ENCODE measurements at regions not wholly inside any gene's neighbourhood (a gene's known extent, or its start where the extent isn't known, plus 50 kb on each side); places are given as distances from the start of the nearest gene placed in this dataset.

DNA sequence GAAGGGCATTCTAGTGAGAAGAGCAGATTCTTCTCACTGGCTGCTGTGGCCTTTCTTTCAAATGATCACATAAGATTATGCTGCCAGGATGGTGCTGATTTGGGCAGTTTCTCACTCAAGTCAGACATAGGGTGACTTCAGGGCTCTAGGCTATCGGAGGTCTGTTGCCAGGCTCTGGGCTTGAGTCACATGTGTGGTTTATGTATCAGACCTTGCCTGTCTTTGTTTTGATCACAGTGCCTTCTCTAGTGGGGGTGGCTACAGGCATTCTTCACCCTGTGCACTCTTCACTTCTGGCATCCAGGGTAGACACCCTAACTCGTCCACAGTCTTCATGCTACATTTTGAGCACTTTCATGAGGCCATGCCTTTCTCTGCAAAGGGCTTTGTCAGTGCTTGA lies 823.7 kb upstream of the MAN1A1 start:
- TF ChIP-seq, protein P1, sequence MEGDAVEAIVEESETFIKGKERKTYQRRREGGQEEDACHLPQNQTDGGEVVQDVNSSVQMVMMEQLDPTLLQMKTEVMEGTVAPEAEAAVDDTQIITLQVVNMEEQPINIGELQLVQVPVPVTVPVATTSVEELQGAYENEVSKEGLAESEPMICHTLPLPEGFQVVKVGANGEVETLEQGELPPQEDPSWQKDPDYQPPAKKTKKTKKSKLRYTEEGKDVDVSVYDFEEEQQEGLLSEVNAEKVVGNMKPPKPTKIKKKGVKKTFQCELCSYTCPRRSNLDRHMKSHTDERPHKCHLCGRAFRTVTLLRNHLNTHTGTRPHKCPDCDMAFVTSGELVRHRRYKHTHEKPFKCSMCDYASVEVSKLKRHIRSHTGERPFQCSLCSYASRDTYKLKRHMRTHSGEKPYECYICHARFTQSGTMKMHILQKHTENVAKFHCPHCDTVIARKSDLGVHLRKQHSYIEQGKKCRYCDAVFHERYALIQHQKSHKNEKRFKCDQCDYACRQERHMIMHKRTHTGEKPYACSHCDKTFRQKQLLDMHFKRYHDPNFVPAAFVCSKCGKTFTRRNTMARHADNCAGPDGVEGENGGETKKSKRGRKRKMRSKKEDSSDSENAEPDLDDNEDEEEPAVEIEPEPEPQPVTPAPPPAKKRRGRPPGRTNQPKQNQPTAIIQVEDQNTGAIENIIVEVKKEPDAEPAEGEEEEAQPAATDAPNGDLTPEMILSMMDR (IDR thresholded peaks at IDR 0.05; ENCODE audit: low read depth, low read length, missing control alignments) = no peak
- H3K4me3 ChIP-seq (replicated peaks; ENCODE audit: low read depth, low read length) = no peak overlapping the region
- DNase-seq (ENCODE audit: extremely low read depth, low read depth) = no peak

DNA sequence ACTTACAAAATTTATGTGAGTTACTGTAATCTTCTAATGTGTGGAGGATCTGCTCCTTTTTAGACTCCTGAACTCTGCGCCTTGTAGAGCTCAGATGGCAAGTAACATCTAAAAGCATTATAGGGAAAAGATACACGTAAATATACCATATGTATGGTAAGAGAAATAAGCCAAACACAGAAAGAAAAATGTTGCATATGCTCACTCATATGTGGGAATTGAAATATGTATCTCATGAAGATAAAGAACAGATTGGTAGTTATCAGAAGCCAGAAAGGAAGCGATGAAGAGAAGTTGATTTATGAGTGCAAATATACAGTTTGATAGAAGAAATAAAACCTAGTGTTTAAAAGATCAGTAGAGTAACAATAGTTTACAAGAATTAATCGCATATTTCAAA lies 815.0 kb upstream of the MAN1A1 start:
- no peak overlapping the region for H3K4me3 ChIP-seq (replicated peaks; ENCODE audit: low read depth, low read length)
- DNase-seq (ENCODE audit: extremely low read depth, low read depth) = no peak
- TF ChIP-seq, protein P1 (IDR thresholded peaks at IDR 0.05; ENCODE audit: low read depth, low read length, missing control alignments) = no peak

DNA sequence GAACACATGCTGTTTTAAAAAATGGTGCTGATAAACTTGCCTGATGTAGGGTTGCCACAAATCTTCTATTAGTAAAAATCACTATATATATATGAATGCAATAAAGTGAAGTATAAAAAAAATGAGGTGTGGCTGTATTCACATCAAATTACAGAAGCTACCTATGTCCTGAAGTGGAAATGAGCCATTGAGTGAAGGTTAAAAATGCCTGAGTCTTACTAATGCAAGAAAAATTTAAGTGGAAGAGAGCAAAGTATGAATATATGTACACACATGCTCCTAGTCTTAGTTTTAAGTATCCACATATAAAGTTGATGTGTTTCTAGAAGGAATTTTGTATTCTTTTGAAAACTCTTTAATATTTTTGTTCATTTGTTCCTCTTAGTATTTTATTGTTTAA lies 808.3 kb upstream of the MAN1A1 start:
- TF ChIP-seq, protein P1 (IDR thresholded peaks at IDR 0.05; ENCODE audit: low read depth, low read length, missing control alignments) = no peak
- no peak overlapping the region for H3K4me3 ChIP-seq (replicated peaks; ENCODE audit: low read depth, low read length)
- DNase-seq (ENCODE audit: extremely low read depth, low read depth) = no peak

DNA sequence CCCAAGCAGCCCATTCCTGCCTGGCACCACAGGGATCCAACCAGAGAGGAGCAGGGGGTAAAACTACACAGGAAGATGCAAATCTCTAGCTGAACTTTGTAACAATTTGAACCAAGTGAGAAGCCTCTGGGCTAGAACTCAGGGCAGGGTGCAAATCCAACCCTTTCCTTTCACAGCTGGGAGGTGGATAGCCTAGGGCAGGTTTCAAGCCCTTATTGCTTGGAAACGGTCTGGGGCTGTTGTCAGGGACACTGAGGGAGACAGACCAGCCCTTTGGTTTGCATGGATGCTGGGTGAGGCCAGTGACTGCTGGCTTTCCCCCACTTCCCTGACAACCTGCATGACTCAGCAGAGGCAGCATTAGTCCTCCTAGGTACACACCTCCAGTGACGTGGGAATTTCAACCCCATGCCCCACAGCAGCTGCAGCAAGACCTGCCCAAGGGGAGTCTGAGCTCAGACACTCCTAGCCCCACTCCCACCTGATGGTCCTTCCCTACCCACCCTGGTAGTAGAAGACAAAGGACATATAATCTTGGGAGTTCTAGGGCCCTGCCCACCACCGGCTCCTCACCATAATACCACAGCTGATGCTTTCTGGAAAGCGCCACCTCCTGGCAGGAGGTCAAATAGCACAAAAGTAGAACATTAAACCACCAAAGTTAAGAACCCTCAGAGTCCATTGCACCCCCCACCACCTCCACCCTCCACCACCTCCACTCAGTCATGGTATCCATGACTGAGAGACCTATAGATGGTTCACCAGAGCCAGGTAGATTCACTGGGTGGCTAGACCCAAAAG lies 797.7 kb upstream of the MAN1A1 start:
- no peak for DNase-seq (ENCODE audit: extremely low read depth, low read depth)
- TF ChIP-seq, protein P1 (IDR thresholded peaks at IDR 0.05; ENCODE audit: low read depth, low read length, missing control alignments) = peak; percentile 8
- no peak overlapping the region for H3K4me3 ChIP-seq (replicated peaks; ENCODE audit: low read depth, low read length)

DNA sequence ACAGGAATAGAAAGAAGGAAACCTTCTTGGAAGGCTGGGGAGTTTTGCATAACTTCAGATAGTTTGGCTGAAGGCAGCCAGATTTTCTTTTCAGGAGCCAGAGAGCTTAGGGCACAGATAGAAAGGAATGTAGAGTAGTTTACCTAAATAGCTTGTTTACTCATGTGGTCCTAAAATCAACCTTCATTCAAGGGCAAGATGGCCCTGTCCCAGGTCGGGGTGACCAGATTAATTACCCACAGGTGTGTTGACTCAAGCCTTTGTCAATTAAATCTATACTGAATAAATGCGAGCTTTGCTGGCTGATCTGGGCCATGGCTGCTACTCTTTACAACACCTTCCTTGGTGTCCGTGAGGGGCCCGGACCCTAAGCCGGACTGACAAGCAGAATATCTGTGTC lies 792.0 kb upstream of the MAN1A1 start:
- DNase-seq (ENCODE audit: extremely low read depth, low read depth) = no peak
- TF ChIP-seq, protein P1 (IDR thresholded peaks at IDR 0.05; ENCODE audit: low read depth, low read length, missing control alignments) = no peak
- H3K4me3 ChIP-seq (replicated peaks; ENCODE audit: low read depth, low read length) = no peak overlapping the region

DNA sequence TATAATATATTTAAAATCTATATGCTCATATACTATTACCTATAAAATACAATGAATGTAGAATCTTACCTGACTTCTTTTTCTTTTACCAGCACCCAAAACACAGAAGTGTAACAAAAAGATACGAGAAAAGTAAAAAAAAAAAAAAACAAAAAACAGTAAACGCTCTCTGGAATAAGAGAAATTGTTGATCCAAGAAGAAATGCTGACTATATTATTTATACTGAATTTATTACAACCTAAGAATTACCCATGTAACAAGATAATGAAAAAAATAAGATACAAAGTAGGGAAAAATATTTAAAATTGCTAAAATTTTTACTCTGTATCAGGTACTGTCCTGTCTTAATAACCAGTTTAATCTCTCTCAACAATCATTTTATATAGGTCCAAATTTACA lies 787.9 kb upstream of the MAN1A1 start:
- TF ChIP-seq, protein P1 (IDR thresholded peaks at IDR 0.05; ENCODE audit: low read depth, low read length, missing control alignments) = no peak
- H3K4me3 ChIP-seq (replicated peaks; ENCODE audit: low read depth, low read length) = no peak overlapping the region
- DNase-seq (ENCODE audit: extremely low read depth, low read depth) = no peak

DNA sequence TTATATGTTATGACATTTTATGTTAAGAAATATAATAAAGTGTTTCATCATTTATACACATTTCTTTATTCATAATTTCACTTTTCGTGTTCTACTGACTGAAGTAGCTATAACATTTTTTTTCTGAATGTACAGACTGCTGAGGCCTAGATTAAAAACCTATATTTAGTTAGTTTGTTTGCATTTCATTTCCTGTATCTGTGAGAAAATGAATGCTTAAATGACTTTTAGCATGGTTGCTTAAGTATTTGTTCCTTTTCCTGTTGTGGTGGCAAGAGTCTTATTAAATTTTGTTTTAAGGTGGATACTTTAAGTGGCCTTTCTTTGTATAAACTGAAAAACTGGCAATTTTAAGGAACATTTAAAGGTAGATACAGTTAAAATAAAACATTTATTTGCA lies 779.7 kb upstream of the MAN1A1 start:
- H3K4me3 ChIP-seq (replicated peaks; ENCODE audit: low read depth, low read length) = no peak overlapping the region
- TF ChIP-seq, protein P1 (IDR thresholded peaks at IDR 0.05; ENCODE audit: low read depth, low read length, missing control alignments) = no peak
- no peak for DNase-seq (ENCODE audit: extremely low read depth, low read depth)
